OCI-LY3 (cell line): ENCODE measurements at regions not wholly inside any gene's neighbourhood (a gene's known extent, or its start where the extent isn't known, plus 50 kb on each side); places are given as distances from the start of the nearest gene placed in this dataset.

Experiments used
- H2AFZ ChIP-seq: fragments of 200-600, 300-600 bp; shearing (Covaris generic); 2 replicates; pipeline ENCODE4 v1.6.0; 2014; ENCODE audit warnings: antibody characterized with exemption, low read depth, low read length
- H3K27ac ChIP-seq: fragments of 200-600, 300-600 bp; sonication (generic); 2 replicates; pipeline ENCODE4 v1.5.1; 2014; ENCODE audit warnings: mild to moderate bottlenecking, low read length, moderate library complexity, mixed read lengths
- H3K27me3 ChIP-seq: fragments of 200-600, 300-600 bp; sonication (generic); 2 replicates; pipeline ENCODE4 v1.6.1; 2014; ENCODE audit warnings: low read depth, low read length, mixed read lengths
- H3K36me3 ChIP-seq: fragments of 200-600, 300-600 bp; sonication (generic); replicated peaks from 2 replicates; pipeline ENCODE3; 2014; ENCODE audit warnings: low read depth, low read length, mixed read lengths
- H3K4me1 ChIP-seq: fragments of 300-600, 200-600 bp; sonication (generic); 2 replicates; pipeline ENCODE4 v1.6.1; 2014; ENCODE audit warnings: low read length, mixed read lengths
- H3K4me2 ChIP-seq: fragments of 200-600, 300-600 bp; sonication (generic); 2 replicates; pipeline ENCODE4 v1.6.1; 2014; ENCODE audit warnings: low read length, mixed read lengths
- H3K4me3 ChIP-seq: fragments of 300-600, 200-600 bp; sonication (generic); 2 replicates; pipeline ENCODE4 v1.5.1; 2014; ENCODE audit warnings: antibody characterized with exemption, mild to moderate bottlenecking, low read length, moderate library complexity
- H3K79me2 ChIP-seq: fragments of 300-600, 200-600 bp; shearing (Covaris generic); 2 replicates; pipeline ENCODE4 v1.6.1; 2014; ENCODE audit warnings: mild to moderate bottlenecking, low read length, mixed read lengths
- H3K9ac ChIP-seq: fragments of 300-600, 200-600 bp; shearing (Covaris generic); 2 replicates; pipeline ENCODE4 v1.6.0; 2014; ENCODE audit warnings: mild to moderate bottlenecking, low read length, moderate library complexity
- H3K9me3 ChIP-seq: fragments of 200-600, 300-600 bp; shearing (Covaris generic); 2 replicates; pipeline ENCODE4 v1.6.1; 2014; ENCODE audit warnings: low read length, mixed read lengths; ENCODE audit not compliant: insufficient read depth
- H4K20me1 ChIP-seq: fragments of 200-600, 300-600 bp; sonication (generic); 2 replicates; pipeline ENCODE4 v1.6.1; 2016; ENCODE audit warnings: low read length, mixed read lengths; ENCODE audit not compliant: insufficient read depth
- EZH2phosphoT487 ChIP-seq: fragments of 200-600 bp; shearing (Covaris generic); IDR thresholded peaks from 2 replicates; pipeline ENCODE4 v1.6.1; 2018; ENCODE audit warnings: antibody characterized with exemption, mixed run types, low read depth
- TF ChIP-seq, protein P1 (sequence below): fragments of 200-600, 300-600 bp; sonication (generic); IDR thresholded peaks from 2 replicates; pipeline ENCODE4 v1.5.1; 2014; ENCODE audit warnings: antibody characterized with exemption, low read length, low read depth

DNA sequence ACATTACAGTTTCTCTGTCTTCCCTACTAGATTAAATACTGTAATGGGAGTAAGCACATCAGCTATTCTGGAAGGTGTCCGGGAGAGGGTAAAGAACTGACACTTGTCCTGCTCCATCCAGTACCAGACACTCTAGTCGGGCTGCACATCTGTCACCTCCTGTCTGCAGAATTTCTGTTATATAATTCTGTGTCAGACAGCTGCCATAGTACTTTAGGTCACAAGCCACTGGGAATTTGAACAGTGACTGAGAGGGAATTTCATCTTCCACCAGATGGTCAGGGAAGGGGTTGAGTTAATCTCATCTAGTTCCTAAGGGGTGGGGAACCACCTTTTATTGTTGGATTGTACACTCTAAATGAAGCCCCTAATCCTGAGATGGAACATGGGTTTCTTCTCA is 58.6 kb upstream of the NUDT7 start:
- Histone ChIP-seq H3K36me3 (no peaks in the 10 kb centered on the region), H4K20me1 (no peaks in the 10 kb centered on the region), H2AFZ (no peak overlapping the region), H3K9me3 (no peaks in the 10 kb centered on the region), H3K9ac (no peak overlapping the region), H3K79me2 (no peaks in the 10 kb centered on the region), H3K4me2 (no peak overlapping the region), H3K27ac (no peak overlapping the region), H3K4me3 (no peak overlapping the region), H3K27me3 (peaks cover 7% of the 10 kb centered on the region; the same call in 1 of the 2 replicates), H3K4me1 (no peaks in the 10 kb centered on the region)
- TF ChIP-seq EZH2phosphoT487 = no peak
- TF ChIP-seq, protein P1, sequence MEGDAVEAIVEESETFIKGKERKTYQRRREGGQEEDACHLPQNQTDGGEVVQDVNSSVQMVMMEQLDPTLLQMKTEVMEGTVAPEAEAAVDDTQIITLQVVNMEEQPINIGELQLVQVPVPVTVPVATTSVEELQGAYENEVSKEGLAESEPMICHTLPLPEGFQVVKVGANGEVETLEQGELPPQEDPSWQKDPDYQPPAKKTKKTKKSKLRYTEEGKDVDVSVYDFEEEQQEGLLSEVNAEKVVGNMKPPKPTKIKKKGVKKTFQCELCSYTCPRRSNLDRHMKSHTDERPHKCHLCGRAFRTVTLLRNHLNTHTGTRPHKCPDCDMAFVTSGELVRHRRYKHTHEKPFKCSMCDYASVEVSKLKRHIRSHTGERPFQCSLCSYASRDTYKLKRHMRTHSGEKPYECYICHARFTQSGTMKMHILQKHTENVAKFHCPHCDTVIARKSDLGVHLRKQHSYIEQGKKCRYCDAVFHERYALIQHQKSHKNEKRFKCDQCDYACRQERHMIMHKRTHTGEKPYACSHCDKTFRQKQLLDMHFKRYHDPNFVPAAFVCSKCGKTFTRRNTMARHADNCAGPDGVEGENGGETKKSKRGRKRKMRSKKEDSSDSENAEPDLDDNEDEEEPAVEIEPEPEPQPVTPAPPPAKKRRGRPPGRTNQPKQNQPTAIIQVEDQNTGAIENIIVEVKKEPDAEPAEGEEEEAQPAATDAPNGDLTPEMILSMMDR = no peak

DNA sequence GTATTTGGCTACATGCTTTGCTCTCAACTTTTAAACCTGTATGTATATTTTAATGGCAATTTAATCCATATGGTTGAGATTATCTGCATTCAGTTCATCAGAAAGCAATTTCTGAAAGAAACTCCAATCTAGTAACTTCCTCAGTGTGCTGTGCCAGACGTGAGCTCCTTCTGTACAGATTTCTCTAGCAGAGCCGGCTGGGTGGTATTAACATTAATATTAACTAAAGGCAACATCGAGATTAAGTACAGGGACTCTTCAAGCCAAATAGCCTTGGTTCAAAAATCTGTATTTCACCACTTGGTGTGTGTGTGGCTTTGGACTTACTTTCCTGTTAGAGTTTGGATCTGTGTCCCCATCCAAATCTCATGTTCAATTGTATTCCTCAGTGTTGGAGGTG is 55.5 kb upstream of the NUDT7 start:
- Histone ChIP-seq H3K4me3 (no peak overlapping the region), H4K20me1 (no peaks in the 10 kb centered on the region), H2AFZ (no peak overlapping the region), H3K27me3 (peaks cover 18% of the 10 kb centered on the region), H3K9ac (no peak overlapping the region), H3K9me3 (no peaks in the 10 kb centered on the region), H3K4me1 (no peaks in the 10 kb centered on the region), H3K4me2 (no peak overlapping the region), H3K27ac (no peak overlapping the region), H3K79me2 (no peaks in the 10 kb centered on the region), H3K36me3 (no peaks in the 10 kb centered on the region)
- TF ChIP-seq EZH2phosphoT487 = no peak
- TF ChIP-seq, protein P1 = no peak

DNA sequence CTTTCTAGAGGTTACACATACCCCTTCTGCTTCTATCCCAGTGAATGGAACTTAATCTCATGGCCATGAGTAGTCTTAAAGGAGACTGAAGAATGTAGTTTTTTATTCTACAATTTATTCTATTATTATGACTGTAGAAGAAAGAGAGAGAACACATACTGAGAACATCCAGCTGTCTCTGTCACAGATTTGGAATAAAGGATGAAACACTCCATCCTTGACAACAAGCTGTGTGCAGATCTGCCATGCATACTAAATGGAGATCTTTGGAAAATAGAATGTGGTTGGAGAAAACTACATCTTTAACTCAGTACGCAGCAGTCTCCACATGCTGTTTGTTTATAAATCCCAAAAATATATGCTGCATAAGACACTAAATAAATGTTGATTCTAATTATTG is 54.1 kb upstream of the NUDT7 start:
- H3K79me2 ChIP-seq = no peaks in the 10 kb centered on the region
- H3K4me1 ChIP-seq = no peaks in the 10 kb centered on the region
- peaks cover 18% of the 10 kb centered on the region for H3K27me3 ChIP-seq
- no peaks in the 10 kb centered on the region for H3K9me3 ChIP-seq
- no peak for TF ChIP-seq EZH2phosphoT487
- TF ChIP-seq, protein P1 = no peak
- H3K9ac ChIP-seq = no peak overlapping the region
- no peak overlapping the region for H3K27ac ChIP-seq
- H3K4me3 ChIP-seq = no peak overlapping the region
- no peaks in the 10 kb centered on the region for H4K20me1 ChIP-seq
- no peak overlapping the region for H2AFZ ChIP-seq
- H3K4me2 ChIP-seq = no peak overlapping the region
- H3K36me3 ChIP-seq = no peaks in the 10 kb centered on the region

GRCh38 chr16:77669057-77669456 is 53.3 kb upstream of the NUDT7 start:
- Histone ChIP-seq H3K4me2 (no peak overlapping the region), H3K27ac (no peak overlapping the region), H3K4me1 (no peaks in the 10 kb centered on the region), H3K4me3 (no peak overlapping the region), H3K36me3 (no peaks in the 10 kb centered on the region), H4K20me1 (no peaks in the 10 kb centered on the region), H3K9ac (no peak overlapping the region), H3K9me3 (no peaks in the 10 kb centered on the region), H3K27me3 (peaks cover 18% of the 10 kb centered on the region), H2AFZ (no peak overlapping the region), H3K79me2 (no peaks in the 10 kb centered on the region)
- TF ChIP-seq, protein P1 = no peak
- no peak for TF ChIP-seq EZH2phosphoT487
